GM18519 (cell line): ENCODE measurements at regions not wholly inside any gene's neighbourhood (a gene's known extent, or its start where the extent isn't known, plus 50 kb on each side); places are given as distances from the start of the nearest gene placed in this dataset.
"Not testable (repeated sequence)": the region's sequence is repeated elsewhere in the genome, so short reads cannot be mapped to it uniquely, and the experiment has no call there.

Source experiments
- ATAC-seq: cut with Tn5 transposase; IDR thresholded peaks from one replicate; pipeline ENCODE4 v1.9.1; 2021; ENCODE audit warnings: mild to moderate bottlenecking, moderate library complexity; ENCODE audit not compliant: unreplicated experiment, low FRiP score

GRCh38 chr18:961644-962355 is 57.1 kb downstream of the ADCYAP1 start:
- ATAC-seq = no peak

GRCh38 chr18:963276-963675 is 58.6 kb downstream of the ADCYAP1 start:
- ATAC-seq = no peak

- no peak for ATAC-seq
Measured at GRCh38 chr18:965921-966758, 61.5 kb downstream of the ADCYAP1 start.

DNA sequence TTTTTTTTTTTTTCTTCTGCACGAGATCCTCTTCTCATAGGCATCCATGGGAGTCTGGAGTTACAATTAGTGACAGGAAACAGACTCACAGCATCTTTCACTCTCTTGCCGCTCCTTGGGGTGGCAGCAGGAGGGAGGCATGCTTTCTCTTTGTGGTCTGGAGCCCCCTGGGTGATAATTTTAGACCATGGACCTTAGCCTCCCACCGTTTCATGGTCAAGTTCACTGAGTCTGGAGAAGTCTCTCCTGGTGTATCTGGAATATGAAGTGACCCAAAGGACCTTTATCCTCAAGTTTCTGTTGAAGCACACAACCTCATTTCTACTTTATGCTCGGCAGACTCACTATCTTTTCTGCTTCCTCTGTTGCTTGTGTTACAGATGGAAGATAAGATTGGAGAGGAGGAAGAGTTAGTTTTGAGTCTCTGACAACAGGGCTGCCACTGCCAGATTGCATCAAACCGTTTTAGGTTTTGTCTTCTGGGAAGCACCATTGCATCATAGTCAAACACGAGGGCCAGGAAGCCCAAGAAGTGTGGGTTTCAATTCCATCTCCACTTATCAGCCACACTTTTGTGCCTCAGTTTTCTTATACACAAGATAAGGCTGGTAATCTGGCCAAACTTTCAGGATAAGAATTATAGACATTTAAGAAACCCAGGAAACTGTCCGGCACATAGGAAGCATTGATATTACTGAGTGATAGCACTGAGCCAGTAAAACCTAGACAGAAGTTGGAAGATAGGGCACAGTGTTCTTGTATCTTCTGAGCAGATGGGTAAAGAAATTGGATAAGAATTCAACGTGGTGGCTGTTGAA is 62.3 kb downstream of the ADCYAP1 start:
- ATAC-seq = no peak

- ATAC-seq = not testable (repeated sequence)
Measured at GRCh38 chr18:968910-969309, 64.2 kb downstream of the ADCYAP1 start.

GRCh38 chr18:969311-969710 is 64.6 kb downstream of the ADCYAP1 start:
- ATAC-seq = not testable (repeated sequence)

GRCh38 chr18:974606-975005 is 69.9 kb downstream of the ADCYAP1 start:
- ATAC-seq = not testable (repeated sequence)

- not testable (repeated sequence) for ATAC-seq
Measured at GRCh38 chr18:976393-977128, 71.9 kb downstream of the ADCYAP1 start.

DNA sequence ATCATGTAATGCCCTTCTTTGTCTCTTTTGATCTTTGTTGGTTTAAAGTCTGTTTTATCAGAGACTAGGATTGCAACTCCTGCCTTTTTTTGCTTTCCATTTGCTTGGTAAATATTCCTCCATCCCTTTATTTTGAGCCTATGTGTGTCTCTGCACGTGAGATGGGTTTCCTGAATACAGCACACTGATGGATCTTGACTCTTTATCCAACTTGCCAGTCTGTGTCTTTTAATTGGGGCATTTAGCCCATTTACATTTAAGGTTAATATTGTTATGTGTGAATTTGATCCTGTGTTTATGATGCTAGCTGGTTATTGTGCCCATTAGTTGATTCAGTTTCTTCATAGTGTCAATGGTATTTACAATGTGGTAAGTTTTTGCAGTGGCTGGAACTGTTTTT is 72.7 kb downstream of the ADCYAP1 start:
- not testable (repeated sequence) for ATAC-seq

DNA sequence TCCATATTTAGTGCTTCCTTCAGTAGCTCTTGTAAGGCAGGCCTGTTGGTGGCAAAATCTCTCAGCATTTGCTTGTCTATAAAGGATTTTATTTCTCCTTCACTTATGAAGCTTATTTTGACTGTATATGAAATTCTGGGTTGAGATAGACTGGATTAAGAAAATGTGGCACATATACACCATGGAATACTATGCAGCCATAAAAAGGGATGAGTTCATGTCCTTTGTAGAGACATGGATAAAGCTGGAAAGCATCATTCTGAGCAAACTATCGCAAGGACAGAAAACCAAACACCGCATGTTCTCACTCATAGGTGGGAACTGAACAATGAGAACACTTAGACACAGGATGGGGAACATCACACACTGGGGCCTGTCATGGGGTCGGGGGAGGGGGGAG is 73.1 kb downstream of the ADCYAP1 start:
- not testable (repeated sequence) for ATAC-seq

DNA sequence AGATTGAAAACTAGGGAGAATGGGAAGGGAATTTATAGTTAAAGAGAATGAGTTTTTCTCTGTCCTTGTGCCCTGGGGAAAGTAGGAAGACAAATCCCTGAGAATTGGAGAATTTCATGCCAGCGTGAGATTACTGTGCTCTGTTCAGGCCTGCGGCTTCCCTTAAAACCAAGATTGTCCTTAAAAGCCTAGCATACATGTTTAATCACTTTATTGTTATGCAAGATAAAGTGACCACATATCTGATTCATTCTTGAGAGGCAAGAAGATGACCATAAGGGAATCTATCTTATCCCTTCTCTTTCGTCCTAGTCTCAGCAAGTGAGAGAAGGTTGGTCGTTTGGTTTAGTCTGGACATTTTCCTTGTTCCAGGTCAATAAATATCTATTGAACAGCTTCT is 75.9 kb downstream of the ADCYAP1 start:
- ATAC-seq = no peak

DNA sequence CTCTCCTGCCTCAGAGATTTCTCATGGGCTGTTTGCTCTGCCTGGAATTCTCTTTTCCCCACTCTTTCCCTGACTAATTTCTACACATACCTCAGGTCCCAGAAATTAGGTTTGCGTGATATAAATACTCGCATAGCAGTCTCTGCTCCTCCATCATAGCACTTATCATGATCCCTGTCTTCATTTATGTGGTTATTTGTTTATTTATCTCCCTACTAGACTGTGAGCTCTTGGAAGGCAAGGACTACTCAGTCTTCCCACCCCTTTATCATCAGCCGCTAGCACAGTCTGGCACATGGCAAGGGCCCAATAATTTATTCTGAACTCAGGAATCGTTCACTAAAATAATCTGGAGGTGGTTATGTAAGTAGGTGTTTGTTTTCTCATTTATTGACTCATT is 79.3 kb downstream of the ADCYAP1 start:
- ATAC-seq = no peak

- no peak for ATAC-seq
Measured at GRCh38 chr18:985212-985661, 80.6 kb downstream of the ADCYAP1 start.

DNA sequence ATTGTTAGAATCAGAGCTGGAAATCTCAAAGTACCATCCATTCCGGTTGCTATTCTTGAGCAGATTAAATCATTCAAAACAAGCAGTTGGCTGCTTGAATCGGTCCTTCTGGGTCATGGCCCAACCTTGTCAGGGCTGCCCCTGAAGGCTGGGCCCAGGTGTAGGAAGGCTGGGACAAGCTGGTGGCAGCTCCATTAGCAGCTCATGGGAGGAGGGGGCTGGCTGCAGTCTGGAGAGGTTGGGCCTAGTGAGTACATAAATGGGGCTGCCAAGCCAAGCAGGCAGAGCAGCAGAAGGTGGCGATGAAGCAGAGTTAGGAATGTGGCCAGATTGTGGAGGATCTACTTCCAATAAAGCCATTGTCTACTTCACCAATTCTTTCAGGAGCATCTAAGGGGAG is 81.4 kb downstream of the ADCYAP1 start:
- ATAC-seq = no peak

GRCh38 chr18:986552-986951 is 81.9 kb downstream of the ADCYAP1 start:
- ATAC-seq = no peak

DNA sequence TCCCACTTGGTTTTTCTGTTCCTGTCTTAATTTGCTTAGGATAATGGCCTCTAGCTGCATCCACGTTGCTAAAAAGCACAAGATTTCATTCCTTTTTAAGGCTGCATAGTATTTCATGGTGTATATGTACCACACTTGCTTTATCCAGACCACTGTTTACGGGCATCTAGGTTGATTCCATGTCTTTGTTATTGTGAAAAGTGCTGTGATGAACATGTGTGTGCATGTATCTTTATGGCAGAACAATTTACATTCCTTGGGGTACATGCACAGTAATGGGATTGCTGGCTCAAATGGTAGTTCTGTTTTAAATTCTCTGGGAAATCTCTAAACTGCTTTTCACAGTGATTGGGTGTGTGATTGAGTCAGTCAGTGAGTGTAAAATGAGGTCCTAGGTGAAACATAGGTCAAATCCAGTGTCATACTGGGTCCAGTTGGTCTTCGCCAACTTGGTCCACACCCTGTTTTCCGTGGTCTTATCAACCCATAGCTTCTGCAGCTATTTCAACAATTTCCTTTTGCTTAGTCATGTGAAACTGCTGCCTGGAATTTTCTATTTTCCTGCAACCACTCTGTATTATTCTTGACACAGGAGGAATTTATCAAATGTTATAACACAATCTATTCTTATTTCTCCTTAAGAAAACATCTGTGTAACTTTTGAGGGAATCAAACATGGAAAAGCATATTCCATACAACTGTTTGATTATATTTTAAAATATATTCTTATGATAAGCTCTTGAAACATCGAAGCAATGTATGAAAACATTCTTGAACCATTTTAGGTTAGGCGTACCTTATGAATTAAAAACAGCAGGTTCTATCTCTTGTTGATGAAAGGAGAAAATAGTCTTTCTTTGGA is 82.9 kb downstream of the ADCYAP1 start:
- no peak for ATAC-seq

DNA sequence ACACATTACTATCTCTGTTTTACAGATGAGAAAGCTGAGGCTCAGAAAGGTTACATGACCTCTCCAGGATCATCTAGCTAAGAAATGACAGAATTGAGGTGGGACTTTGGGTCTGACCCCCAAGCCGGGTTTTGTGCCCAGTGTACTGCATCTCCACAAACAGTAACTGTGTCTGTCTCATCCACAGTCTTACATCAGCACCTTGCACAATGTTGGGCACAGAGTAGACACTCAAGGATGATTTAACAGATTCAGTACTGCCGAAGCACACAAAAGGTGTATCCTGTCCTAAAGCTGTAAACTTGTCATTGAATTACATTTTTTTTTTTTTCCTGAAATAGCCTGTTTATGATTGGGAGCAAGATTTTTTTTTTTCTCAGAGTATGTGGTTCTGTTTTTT is 84.8 kb downstream of the ADCYAP1 start:
- no peak for ATAC-seq

DNA sequence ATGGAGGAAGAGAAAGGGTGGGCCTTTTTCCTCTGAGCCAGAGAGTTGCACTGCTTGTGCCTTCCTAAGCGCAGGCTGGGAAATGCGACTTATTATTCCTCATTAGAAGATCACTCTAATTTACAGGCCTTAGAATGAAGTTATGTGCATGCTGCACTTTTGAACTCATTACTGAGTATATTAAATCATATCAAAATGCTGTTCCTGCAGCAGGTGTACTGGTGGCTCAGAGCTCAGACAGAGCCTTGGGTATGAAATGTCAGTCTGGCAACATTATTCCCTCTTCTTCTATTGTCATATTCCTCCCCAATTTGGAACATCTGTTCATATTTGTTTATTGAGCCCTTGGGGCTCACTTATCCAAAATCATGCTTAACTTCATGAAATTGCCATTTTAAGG is 85.5 kb downstream of the ADCYAP1 start:
- no peak for ATAC-seq

DNA sequence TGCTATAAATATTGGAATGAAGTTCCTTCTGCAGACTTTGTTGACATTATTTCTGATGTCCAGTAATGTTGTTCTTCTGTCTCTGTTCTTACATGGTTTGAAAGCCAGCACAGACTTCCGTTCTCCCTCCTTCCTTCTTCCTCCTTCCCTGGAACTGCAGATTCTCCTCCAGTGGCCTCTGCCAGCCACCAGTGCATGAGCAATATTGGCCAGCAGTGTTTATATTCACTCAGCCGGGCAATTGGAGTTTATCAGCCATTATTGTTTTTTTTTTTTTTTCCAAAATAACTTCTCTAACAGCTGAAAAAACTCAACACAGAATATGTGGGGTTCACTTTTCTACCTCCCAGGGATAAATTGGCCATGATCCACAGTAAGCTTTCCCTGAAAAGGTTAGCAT is 86.8 kb downstream of the ADCYAP1 start:
- no peak for ATAC-seq
